HepG2 (cell line): ENCODE measurements at regions not wholly inside any gene's neighbourhood (a gene's known extent, or its start where the extent isn't known, plus 50 kb on each side); places are given as distances from the start of the nearest gene placed in this dataset.

ENCODE experiments used
- FOXM1 ChIP-seq: sonication (generic); formaldehyde crosslinking; IDR thresholded peaks from 2 replicates; pipeline ENCODE4 v1.5.0; 2020; ENCODE audit warnings: missing genetic modification reagents
- KLF13 ChIP-seq: sonication (generic); formaldehyde crosslinking; IDR thresholded peaks from 2 replicates; pipeline ENCODE4 v1.4.0; 2020; ENCODE audit warnings: mild to moderate bottlenecking, missing genetic modification reagents
- ZNF510 ChIP-seq: sonication (generic); formaldehyde crosslinking; IDR thresholded peaks from 2 replicates; pipeline ENCODE4 v1.4.0; 2020; ENCODE audit warnings: low read depth, mild to moderate bottlenecking, missing genetic modification reagents
- TF ChIP-seq, protein P1 (sequence below): IDR thresholded peaks from 2 replicates; pipeline ENCODE4 v1.6.1; 2012; ENCODE audit warnings: inconsistent platforms

DNA sequence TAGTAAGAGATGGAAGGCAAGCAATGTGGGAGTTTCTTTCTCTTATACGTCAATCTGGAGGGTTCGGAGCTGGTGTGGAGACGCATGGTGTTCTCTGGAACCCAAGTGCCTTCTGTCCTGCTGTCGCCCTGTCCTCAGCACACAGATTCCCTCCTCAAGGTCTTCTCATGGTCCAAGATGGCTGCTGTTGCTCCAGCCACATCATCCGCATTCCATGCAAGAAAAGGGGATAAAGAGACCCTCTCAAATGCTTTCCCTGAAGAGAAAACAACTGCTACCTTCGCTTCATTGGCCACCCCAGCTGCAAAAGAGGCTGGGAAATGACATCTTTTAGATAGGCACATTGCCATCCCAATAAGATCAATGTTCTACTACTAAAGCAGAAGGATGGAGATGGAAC lies 151.2 kb downstream of the ANKRD60 start:
- TF ChIP-seq KLF13, result no peak
- TF ChIP-seq ZNF510, result no peak
- no peak for TF ChIP-seq FOXM1 (CRISPR knock-in tag)
- TF ChIP-seq, protein P1, sequence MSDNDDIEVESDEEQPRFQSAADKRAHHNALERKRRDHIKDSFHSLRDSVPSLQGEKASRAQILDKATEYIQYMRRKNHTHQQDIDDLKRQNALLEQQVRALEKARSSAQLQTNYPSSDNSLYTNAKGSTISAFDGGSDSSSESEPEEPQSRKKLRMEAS, result no peak
